Stimulated activated CD8-positive, alpha-beta memory T cell treated with anti-CD3 and anti-CD28 coated beads, Interleukin-4, amount 100 ng/mL, for 48 hours (primary cell): ENCODE measurements at regions not wholly inside any gene's neighbourhood (a gene's known extent, or its start where the extent isn't known, plus 50 kb on each side); places are given as distances from the start of the nearest gene placed in this dataset.
"Not testable (repeated sequence)": the region's sequence is repeated elsewhere in the genome, so short reads cannot be mapped to it uniquely, and the experiment has no call there.

Experiments
- DNase-seq: peaks from one replicate; pipeline ENCODE4 v3.0.0-alpha.2; 2020

DNA sequence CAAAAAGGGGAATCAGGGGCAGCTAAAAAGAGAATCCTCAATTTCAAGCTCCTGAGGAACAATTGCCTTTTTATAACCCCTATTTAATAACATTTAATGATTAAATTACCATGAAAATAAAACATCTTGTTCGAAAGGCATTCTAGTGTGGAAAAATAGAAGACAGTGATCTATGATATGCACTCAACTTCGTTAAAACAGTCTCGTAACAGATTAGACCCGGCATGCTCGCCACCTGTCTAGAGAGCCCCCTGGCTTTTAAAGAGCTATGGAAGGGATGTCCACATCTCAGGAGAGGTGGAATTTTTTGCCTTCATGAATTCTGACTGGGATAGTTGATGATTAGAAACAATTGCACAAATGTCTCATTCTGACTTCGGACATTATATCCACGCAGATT lies 153.7 kb upstream of the MDFIC2 start:
- no peak for DNase-seq

DNA sequence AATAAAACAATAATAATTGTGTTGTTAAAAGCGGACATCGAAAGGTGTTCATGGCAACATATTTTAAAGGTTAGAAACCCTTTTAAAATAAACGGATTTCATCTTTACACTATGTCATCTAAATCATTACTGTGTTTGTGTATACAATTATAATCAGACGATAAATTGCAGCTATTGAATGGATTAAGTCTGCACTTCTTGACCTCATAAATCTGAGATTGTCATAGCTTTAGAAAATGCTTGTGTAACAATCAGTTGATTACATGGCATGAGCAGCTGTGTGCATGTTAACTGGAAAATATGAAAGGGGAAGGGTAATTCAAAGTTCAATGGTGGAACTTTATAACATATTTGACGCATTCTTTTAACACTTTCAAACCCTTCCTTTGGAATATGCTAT lies 152.4 kb upstream of the MDFIC2 start:
- no peak for DNase-seq

DNA sequence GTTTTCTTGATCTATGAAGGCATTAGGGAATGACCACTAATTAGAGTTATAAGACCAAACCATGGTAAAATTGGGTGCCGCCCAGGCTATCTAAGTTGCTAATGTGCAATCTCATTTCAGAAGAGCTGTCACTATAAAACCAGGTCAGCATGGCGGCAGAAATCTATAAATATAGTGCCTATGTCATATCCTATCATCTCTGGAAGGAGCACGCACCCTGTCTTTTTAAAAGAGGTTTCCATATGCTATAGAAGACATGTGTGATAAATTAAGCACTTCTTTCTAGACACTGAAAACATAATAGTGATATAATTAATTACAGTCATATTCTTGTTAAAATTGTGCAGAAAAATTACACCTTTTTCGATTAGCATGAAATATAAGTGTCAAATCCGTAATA lies 152.0 kb upstream of the MDFIC2 start:
- DNase-seq = no peak

GRCh38 chr3:70450220-70450619 lies 137.8 kb upstream of the MDFIC2 start:
- not testable (repeated sequence) for DNase-seq

- not testable (repeated sequence) for DNase-seq
Measured at GRCh38 chr3:70435422-70435821, 123.0 kb upstream of the MDFIC2 start.

DNA sequence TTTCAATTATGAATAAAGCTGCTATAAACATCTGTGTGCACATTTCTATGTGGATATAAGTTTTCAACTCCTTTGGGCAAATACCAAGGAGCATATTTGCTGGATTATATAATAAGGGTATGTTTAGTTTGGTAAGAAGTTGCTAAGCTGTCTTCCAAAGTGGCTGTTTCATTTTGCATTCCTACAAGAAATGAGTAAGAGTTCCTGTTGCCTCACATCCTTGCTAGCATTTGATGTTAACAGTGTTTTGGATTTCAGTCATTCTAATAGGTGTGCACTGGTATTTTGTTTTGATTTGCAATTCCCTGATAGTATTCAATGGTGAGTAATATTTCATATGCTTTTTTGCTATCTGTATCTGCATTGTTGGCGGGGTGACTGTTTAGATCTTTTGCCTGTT lies 120.7 kb upstream of the MDFIC2 start:
- no peak for DNase-seq

- no peak for DNase-seq
Measured at GRCh38 chr3:70431911-70432310, 119.5 kb upstream of the MDFIC2 start.

DNA sequence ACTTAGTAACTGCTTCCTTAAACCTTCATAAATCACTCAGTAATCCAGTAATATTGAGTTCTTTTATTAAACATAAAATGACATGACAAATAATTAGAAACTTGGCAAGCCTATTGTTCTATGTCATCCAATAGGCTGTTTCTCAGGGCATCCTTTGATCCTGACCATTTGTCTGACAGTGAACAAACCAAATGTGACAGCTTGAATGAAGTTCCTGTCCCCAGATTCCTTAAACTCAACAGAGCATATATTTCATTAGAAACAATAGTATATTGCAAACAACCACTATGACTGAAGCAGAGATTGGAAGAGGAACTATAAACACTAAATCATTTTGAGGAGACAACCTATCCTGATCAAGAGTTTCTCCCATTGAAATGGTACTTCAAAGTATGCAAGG lies 113.6 kb upstream of the MDFIC2 start:
- no peak for DNase-seq

GRCh38 chr3:70421506-70421905 lies 109.1 kb upstream of the MDFIC2 start:
- no peak for DNase-seq

GRCh38 chr3:70409018-70409417 lies 96.6 kb upstream of the MDFIC2 start:
- DNase-seq = no peak

GRCh38 chr3:70400194-70400593 lies 87.8 kb upstream of the MDFIC2 start:
- DNase-seq = no peak

- no peak for DNase-seq
Measured at GRCh38 chr3:70393881-70394612, 81.6 kb upstream of the MDFIC2 start.

DNA sequence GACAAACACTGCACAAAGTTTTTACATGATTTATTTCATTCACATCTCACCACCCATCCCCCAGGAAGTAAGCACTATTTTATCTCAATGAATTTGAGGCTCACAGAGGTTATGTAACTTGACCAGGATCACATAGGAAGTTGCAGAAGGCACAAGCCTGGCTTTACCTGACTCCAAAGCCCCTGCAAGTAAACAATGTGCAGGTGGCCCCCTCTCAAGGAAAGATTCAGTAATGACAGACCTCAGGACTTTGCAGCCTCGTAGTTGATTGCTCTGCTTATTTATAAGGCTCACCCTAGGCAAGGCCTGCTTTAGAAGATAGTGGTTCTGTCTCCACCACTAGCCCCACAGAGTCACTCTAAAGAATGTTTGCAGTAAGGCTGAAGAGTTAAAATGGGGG lies 79.8 kb upstream of the MDFIC2 start:
- DNase-seq = no peak

DNA sequence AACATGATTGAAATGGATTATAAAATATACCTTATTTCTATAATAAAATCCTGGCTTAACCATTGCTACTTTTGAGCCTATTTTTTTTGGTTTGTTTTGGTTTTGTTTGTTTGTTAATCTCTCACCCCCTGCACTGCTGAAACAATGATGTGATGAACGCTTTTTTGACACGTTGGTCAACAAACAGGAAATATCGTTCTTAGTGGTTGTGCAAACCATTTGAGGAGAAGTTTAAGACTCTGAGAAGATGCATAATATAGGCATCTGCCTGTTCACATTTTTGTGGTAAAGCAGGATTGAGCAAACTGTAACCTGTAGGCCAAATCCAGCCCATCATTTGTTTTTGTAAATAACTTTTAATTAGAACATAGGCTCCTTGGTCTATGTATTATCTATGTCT lies 75.5 kb upstream of the MDFIC2 start:
- DNase-seq = no peak

DNA sequence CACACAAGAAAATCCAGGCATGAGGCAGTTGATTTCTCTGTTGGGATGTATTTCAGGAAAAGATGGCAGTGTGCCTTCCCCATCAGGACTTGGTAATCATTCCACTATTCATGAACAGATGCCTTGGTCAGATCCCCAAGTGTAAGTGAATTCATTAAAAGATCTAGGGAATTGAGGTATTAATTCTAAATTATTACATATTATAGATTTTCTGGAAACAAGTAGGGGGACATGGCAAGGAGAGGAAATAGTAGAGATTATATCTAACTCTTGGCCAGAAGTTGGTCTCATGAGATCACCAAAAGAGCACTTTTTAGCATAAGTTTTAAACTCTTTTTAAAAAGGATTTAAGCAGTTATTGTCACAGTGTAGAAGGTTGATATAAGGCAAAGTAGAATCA lies 74.4 kb upstream of the MDFIC2 start:
- no peak for DNase-seq

GRCh38 chr3:70386043-70386442 lies 73.6 kb upstream of the MDFIC2 start:
- DNase-seq = no peak

- DNase-seq = no peak
Measured at GRCh38 chr3:70383360-70383831, 71.0 kb upstream of the MDFIC2 start.

DNA sequence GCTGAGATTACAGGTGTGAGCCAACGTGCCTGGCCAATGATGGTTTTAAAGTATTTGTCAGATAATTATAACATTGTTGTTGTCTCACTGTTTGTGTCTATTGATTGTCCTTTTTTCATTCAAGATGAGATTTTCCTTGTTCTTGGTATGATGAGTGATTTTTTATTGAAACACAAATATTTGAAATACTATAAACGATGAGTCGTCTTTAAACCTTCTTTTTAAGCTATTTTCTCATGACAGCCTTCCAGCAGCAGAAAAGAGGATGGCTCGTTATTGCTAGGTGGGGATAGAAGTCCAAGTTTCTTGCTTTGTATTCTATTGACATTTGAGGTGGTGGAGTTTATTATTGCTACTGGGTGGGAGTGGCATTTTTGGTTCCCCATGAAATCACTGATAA lies 61.7 kb upstream of the MDFIC2 start:
- no peak for DNase-seq
